AG04450 (cell line): ENCODE measurements at regions not wholly inside any gene's neighbourhood (a gene's known extent, or its start where the extent isn't known, plus 50 kb on each side); places are given as distances from the start of the nearest gene placed in this dataset.

Experiments used
- CTCF ChIA-PET: fragments of 300-600, 350-600 bp; formaldehyde crosslinking; extraction: SDS; loops from one replicate; lab custom pipeline; 2022; ENCODE audit warnings: antibody characterized with exemption, inconsistent platforms; lab: Charles Lee
- POLR2A ChIA-PET: fragments of 350-600 bp; formaldehyde crosslinking; extraction: SDS; loops from one replicate; lab custom pipeline; 2021; ENCODE audit warnings: antibody characterized with exemption, inconsistent platforms; lab: Yijun Ruan, JAX
- DNase-seq: peaks from one replicate; pipeline ENCODE4 v3.0.0-alpha.2; 2011; ENCODE audit warnings: low read depth, low spot score
- H3K27ac ChIP-seq: one replicate; pipeline ENCODE4 v1.5.1; 2012; ENCODE audit warnings: low read depth, low read length, control low read depth
- H3K27me3 ChIP-seq: one replicate; pipeline ENCODE4 v1.6.0; 2012; ENCODE audit warnings: low read length; ENCODE audit not compliant: control insufficient read depth, insufficient read depth
- H3K4me3 ChIP-seq: 2 replicates; pipeline ENCODE4 v1.5.1; 2011; ENCODE audit warnings: mild to moderate bottlenecking, low read depth, low read length, control low read depth
- H3K9me3 ChIP-seq: 2 replicates; pipeline ENCODE4 v1.5.1; 2012; ENCODE audit warnings: low read length; ENCODE audit not compliant: control insufficient read depth, insufficient read depth
- TF ChIP-seq, protein P1 (sequence below): IDR thresholded peaks from 2 replicates; pipeline ENCODE4 v1.5.1; 2011; ENCODE audit warnings: low read depth, low read length, control low read depth, inconsistent platforms

DNA sequence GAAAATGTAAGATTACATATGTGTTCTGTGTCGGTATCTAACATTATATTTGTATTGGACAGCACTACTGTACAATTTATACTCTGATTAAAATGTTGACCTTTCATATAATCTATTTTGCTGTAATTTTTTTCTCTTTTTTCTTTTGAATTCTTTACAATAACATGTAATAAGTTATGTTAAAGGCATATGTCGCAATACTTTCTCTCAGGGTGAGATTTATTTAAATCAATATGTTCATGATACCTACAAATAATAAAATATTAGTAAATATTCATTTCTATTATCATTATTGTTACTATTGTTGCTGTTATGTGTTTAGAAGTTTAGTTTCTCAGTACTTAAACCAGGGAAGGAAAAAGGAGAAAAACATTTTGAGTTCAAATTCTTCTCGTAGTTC, 807.4 kb downstream of the STIM2 start:
- TF ChIP-seq, protein P1, sequence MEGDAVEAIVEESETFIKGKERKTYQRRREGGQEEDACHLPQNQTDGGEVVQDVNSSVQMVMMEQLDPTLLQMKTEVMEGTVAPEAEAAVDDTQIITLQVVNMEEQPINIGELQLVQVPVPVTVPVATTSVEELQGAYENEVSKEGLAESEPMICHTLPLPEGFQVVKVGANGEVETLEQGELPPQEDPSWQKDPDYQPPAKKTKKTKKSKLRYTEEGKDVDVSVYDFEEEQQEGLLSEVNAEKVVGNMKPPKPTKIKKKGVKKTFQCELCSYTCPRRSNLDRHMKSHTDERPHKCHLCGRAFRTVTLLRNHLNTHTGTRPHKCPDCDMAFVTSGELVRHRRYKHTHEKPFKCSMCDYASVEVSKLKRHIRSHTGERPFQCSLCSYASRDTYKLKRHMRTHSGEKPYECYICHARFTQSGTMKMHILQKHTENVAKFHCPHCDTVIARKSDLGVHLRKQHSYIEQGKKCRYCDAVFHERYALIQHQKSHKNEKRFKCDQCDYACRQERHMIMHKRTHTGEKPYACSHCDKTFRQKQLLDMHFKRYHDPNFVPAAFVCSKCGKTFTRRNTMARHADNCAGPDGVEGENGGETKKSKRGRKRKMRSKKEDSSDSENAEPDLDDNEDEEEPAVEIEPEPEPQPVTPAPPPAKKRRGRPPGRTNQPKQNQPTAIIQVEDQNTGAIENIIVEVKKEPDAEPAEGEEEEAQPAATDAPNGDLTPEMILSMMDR: no peak
- POLR2A ChIA-PET: no interaction called here
- H3K27me3 ChIP-seq: no peaks in the 10 kb centered on the region
- no peak for DNase-seq
- H3K27ac ChIP-seq: no peak overlapping the region
- H3K9me3 ChIP-seq: no peaks in the 10 kb centered on the region
- CTCF ChIA-PET: no interaction called here
- no peak overlapping the region for H3K4me3 ChIP-seq

DNA sequence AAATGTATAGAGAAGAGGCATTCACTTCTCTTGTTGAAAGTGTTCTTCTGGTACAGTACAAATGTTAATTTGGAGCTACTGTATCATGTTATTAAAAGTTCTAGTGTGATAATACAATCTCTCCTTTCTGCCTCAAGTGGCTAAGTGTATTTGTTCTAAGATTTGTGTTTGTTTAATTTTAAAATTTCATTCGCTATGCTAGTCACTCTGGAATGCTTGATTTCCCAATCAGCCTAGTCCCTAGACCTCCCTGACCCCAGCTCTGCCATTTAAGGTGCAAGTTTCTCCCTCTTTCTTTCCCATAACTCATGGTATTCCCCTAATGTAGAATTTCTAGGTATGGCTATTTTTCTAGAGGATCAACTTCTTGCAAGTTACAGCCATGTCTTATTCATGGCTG, 817.4 kb downstream of the STIM2 start:
- H3K4me3 ChIP-seq: no peak overlapping the region
- POLR2A ChIA-PET: no interaction called here
- H3K27me3 ChIP-seq: no peaks in the 10 kb centered on the region
- no peak for DNase-seq
- TF ChIP-seq, protein P1: no peak
- no peak overlapping the region for H3K27ac ChIP-seq
- CTCF ChIA-PET: no interaction called here
- peaks cover 2% of the 10 kb centered on the region; the same call in 1 of the 2 replicates for H3K9me3 ChIP-seq

DNA sequence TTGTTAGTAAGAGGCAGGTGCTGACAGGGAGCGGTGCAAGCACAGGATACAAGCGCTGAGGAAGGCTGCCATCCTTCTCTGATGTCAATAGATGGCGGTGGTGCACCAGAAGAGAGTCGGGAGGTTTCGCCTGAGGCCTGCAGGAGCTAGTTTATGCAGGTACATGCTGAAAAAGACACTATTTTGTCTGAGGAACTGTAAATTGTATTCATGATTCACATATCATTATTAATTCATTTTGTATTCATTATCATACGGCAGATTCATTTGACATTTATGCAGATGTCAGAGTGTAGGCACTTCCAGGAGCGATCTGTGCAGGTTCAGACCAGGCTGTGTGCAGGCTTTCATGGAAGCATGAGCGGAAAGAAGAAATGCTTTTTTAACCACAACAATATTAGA, 824.0 kb downstream of the STIM2 start:
- CTCF ChIA-PET: interaction anchor here (0.6 to 1.6 kb wide), 8 partner anchors 9 to 1802 kb away, joined by 3 to 5 read pairs (median 4); no protein-coding TSS in a partner anchor
- no peak for DNase-seq
- TF ChIP-seq, protein P1: peak; percentile 77

DNA sequence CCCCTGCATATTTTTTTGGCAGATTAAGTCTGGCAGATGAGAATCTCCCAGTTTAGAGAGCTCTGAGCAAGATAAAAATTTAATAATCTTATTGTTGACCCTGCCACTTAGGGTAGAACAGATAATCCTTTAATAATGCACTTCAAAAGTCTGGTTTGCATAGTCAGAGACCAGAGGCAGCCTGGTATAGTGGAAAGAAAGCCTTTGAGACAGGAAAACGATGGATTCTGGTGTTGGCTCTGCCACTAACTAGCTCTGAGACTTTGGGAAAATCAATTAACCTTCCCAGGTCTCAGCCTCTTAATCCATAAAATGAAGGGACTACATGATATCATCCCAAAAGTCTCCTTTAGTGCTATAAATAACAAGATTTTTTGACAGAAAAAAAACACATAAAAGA, 824.5 kb downstream of the STIM2 start:
- TF ChIP-seq, protein P1: no peak
- POLR2A ChIA-PET: no interaction called here
- H3K9me3 ChIP-seq: no peaks in the 10 kb centered on the region
- CTCF ChIA-PET: interaction anchor here (1.6 kb wide), 1 partner anchor 18 kb away, joined by 4 read pairs; no protein-coding TSS in a partner anchor
- no peak overlapping the region for H3K4me3 ChIP-seq
- no peaks in the 10 kb centered on the region for H3K27me3 ChIP-seq
- H3K27ac ChIP-seq: no peak overlapping the region
- DNase-seq: no peak

More for the DNA sequence above, 824.0 kb downstream of the STIM2 start:
- no peaks in the 10 kb centered on the region for H3K27me3 ChIP-seq
- no peaks in the 10 kb centered on the region for H3K9me3 ChIP-seq
- no peak overlapping the region for H3K27ac ChIP-seq
- POLR2A ChIA-PET: no interaction called here
- no peak overlapping the region for H3K4me3 ChIP-seq

- CTCF ChIA-PET: no interaction called here
- Histone ChIP-seq H3K9me3 (no peaks in the 10 kb centered on the region), H3K4me3 (no peak overlapping the region), H3K27me3 (no peaks in the 10 kb centered on the region), H3K27ac (no peak overlapping the region)
- DNase-seq: no peak
- TF ChIP-seq, protein P1: no peak
- POLR2A ChIA-PET: no interaction called here
These were observed 825.3 kb downstream of the STIM2 start for GRCh38 chr4:27685947-27686346.
